ENCODE measurements at regions not wholly inside any gene's neighbourhood (a gene's known extent, or its start where the extent isn't known, plus 50 kb on each side); places are given as distances from the start of the nearest gene placed in this dataset.

- Mint-ChIP-seq H3K36me3 (no peaks in the 10 kb centered on the region), H3K27ac (no peak overlapping the region), H3K4me3 (no peak overlapping the region), H3K9me3 (peaks cover 12% of the 10 kb centered on the region), H3K4me1 (no peaks in the 10 kb centered on the region)
- DNase-seq (ENCODE audit: low spot score in 2 of 2) (no peak), ATAC-seq (no peak)
Observed at GRCh38 chr10:78494179-78494578, 460.5 kb downstream of the RPS24 start.

GRCh38 chr10:78502210-78502936 lies 468.7 kb downstream of the RPS24 start:
- no peak for ATAC-seq
- H3K4me1 Mint-ChIP-seq = no peaks in the 10 kb centered on the region
- no peaks in the 10 kb centered on the region for H3K36me3 Mint-ChIP-seq
- no peaks in the 10 kb centered on the region for H3K9me3 Mint-ChIP-seq
- no peak overlapping the region for H3K27ac Mint-ChIP-seq
- H3K4me3 Mint-ChIP-seq = no peak overlapping the region
- DNase-seq (ENCODE audit: low spot score in 2 of 2) = peak in 1 of 2 donors; percentile 33

- H3K27ac Mint-ChIP-seq = no peak overlapping the region
- no peak for ATAC-seq
- no peaks in the 10 kb centered on the region for H3K36me3 Mint-ChIP-seq
- no peak overlapping the region for H3K4me3 Mint-ChIP-seq
- DNase-seq (ENCODE audit: low spot score in 2 of 2) = peak in 1 of 2 donors; percentile 30
- H3K4me1 Mint-ChIP-seq = no peaks in the 10 kb centered on the region
- H3K9me3 Mint-ChIP-seq = no peaks in the 10 kb centered on the region
Observed at GRCh38 chr10:78504181-78504580, 470.5 kb downstream of the RPS24 start.

- no peak overlapping the region for H3K27ac Mint-ChIP-seq
- no peak overlapping the region for H3K4me3 Mint-ChIP-seq
- DNase-seq (ENCODE audit: low spot score in 2 of 2) (peak in 1 of 2 donors; percentile 44), ATAC-seq (peak; percentile 80)
- no peaks in the 10 kb centered on the region for H3K4me1 Mint-ChIP-seq
- H3K36me3 Mint-ChIP-seq = no peaks in the 10 kb centered on the region
- H3K9me3 Mint-ChIP-seq = no peaks in the 10 kb centered on the region
Observed at GRCh38 chr10:78505657-78506056, 472.0 kb downstream of the RPS24 start.

GRCh38 chr10:78506614-78507013 lies 473.0 kb downstream of the RPS24 start:
- H3K36me3 Mint-ChIP-seq = no peaks in the 10 kb centered on the region
- no peaks in the 10 kb centered on the region for H3K4me1 Mint-ChIP-seq
- H3K4me3 Mint-ChIP-seq = no peak overlapping the region
- H3K9me3 Mint-ChIP-seq = no peaks in the 10 kb centered on the region
- peak in 1 of 2 donors; percentile 29 for DNase-seq (ENCODE audit: low spot score in 2 of 2)
- no peak overlapping the region for H3K27ac Mint-ChIP-seq
- ATAC-seq = no peak

- Mint-ChIP-seq H3K9me3 (no peaks in the 10 kb centered on the region), H3K27ac (no peak overlapping the region), H3K4me3 (no peak overlapping the region), H3K4me1 (no peaks in the 10 kb centered on the region), H3K36me3 (no peaks in the 10 kb centered on the region)
- ATAC-seq = no peak
- DNase-seq (ENCODE audit: low spot score in 2 of 2) = peak in 1 of 2 donors; percentile 33
Observed at GRCh38 chr10:78507510-78508160, 474.0 kb downstream of the RPS24 start.

GRCh38 chr10:78508955-78509748 lies 475.5 kb downstream of the RPS24 start:
- H3K4me1 Mint-ChIP-seq = no peaks in the 10 kb centered on the region
- H3K9me3 Mint-ChIP-seq = no peaks in the 10 kb centered on the region
- peak in 1 of 2 donors; percentile 36 for DNase-seq (ENCODE audit: low spot score in 2 of 2)
- H3K4me3 Mint-ChIP-seq = no peak overlapping the region
- H3K27ac Mint-ChIP-seq = no peak overlapping the region
- no peaks in the 10 kb centered on the region for H3K36me3 Mint-ChIP-seq
- no peak for ATAC-seq

GRCh38 chr10:78510566-78511323 lies 477.1 kb downstream of the RPS24 start:
- H3K27ac Mint-ChIP-seq = no peak overlapping the region
- ATAC-seq (no peak), DNase-seq (ENCODE audit: low spot score in 2 of 2) (peak in 1 of 2 donors; percentile 26)
- no peak overlapping the region for H3K4me3 Mint-ChIP-seq
- no peaks in the 10 kb centered on the region for H3K36me3 Mint-ChIP-seq
- no peaks in the 10 kb centered on the region for H3K9me3 Mint-ChIP-seq
- no peaks in the 10 kb centered on the region for H3K4me1 Mint-ChIP-seq

- no peaks in the 10 kb centered on the region for H3K36me3 Mint-ChIP-seq
- ATAC-seq = no peak
- peak in 1 of 2 donors; percentile 10 for DNase-seq (ENCODE audit: low spot score in 2 of 2)
- H3K4me3 Mint-ChIP-seq = no peak overlapping the region
- H3K9me3 Mint-ChIP-seq = no peaks in the 10 kb centered on the region
- H3K4me1 Mint-ChIP-seq = no peaks in the 10 kb centered on the region
- no peak overlapping the region for H3K27ac Mint-ChIP-seq
Observed at GRCh38 chr10:78511324-78512204, 477.9 kb downstream of the RPS24 start.

- Mint-ChIP-seq H3K4me3 (no peak overlapping the region), H3K9me3 (no peaks in the 10 kb centered on the region), H3K36me3 (no peaks in the 10 kb centered on the region), H3K27ac (no peak overlapping the region), H3K4me1 (no peaks in the 10 kb centered on the region)
- DNase-seq (ENCODE audit: low spot score in 2 of 2) (peak in 1 of 2 donors; percentile 20), ATAC-seq (no peak)
Observed at GRCh38 chr10:78512205-78512550, 478.5 kb downstream of the RPS24 start.

- peak in 1 of 2 donors; percentile 33 for DNase-seq (ENCODE audit: low spot score in 2 of 2)
- no peaks in the 10 kb centered on the region for H3K9me3 Mint-ChIP-seq
- no peak overlapping the region for H3K27ac Mint-ChIP-seq
- H3K4me3 Mint-ChIP-seq = no peak overlapping the region
- H3K4me1 Mint-ChIP-seq = no peaks in the 10 kb centered on the region
- no peaks in the 10 kb centered on the region for H3K36me3 Mint-ChIP-seq
- no peak for ATAC-seq
Observed at GRCh38 chr10:78513330-78513729, 479.7 kb downstream of the RPS24 start.

GRCh38 chr10:78513986-78514385 lies 480.3 kb downstream of the RPS24 start:
- H3K36me3 Mint-ChIP-seq = no peaks in the 10 kb centered on the region
- no peaks in the 10 kb centered on the region for H3K9me3 Mint-ChIP-seq
- DNase-seq (ENCODE audit: low spot score in 2 of 2) = no peak
- no peak overlapping the region for H3K4me3 Mint-ChIP-seq
- ATAC-seq = no peak
- no peak overlapping the region for H3K27ac Mint-ChIP-seq
- no peaks in the 10 kb centered on the region for H3K4me1 Mint-ChIP-seq

GRCh38 chr10:78514459-78514858 lies 480.8 kb downstream of the RPS24 start:
- Mint-ChIP-seq H3K9me3 (no peaks in the 10 kb centered on the region), H3K4me1 (no peaks in the 10 kb centered on the region), H3K36me3 (no peaks in the 10 kb centered on the region), H3K27ac (no peak overlapping the region), H3K4me3 (no peak overlapping the region)
- no peak for DNase-seq (ENCODE audit: low spot score in 2 of 2)
- ATAC-seq = no peak

GRCh38 chr10:78515038-78515872 lies 481.6 kb downstream of the RPS24 start:
- ATAC-seq = peak; percentile 14
- Mint-ChIP-seq H3K9me3 (no peaks in the 10 kb centered on the region), H3K27ac (no peak overlapping the region), H3K36me3 (no peaks in the 10 kb centered on the region), H3K4me1 (no peaks in the 10 kb centered on the region), H3K4me3 (no peak overlapping the region)
- DNase-seq (ENCODE audit: low spot score in 2 of 2) = peak; percentile 1 to 28
